H1 (cell line): ENCODE measurements at regions not wholly inside any gene's neighbourhood (a gene's known extent, or its start where the extent isn't known, plus 50 kb on each side); places are given as distances from the start of the nearest gene placed in this dataset.

Experiments used
- CTCF ChIA-PET: fragments of 300-600 bp; sonication (Branson Sonifier 250); formaldehyde crosslinking; loops from one replicate; lab custom pipeline; 2021; ENCODE audit not compliant: partially characterized antibody; lab: Charles Lee
- POLR2A ChIA-PET: fragments of 300-600 bp; sonication (Branson Sonifier 250); formaldehyde crosslinking; loops from one replicate; lab custom pipeline; 2021; ENCODE audit warnings: inconsistent platforms; ENCODE audit not compliant: partially characterized antibody; lab: Charles Lee
- DNase-seq, 2 experiments: peaks; one replicate each; pipeline versions ENCODE4 v3.0.0 to v3.0.0-alpha.2; 2010 to 2022; ENCODE audit warnings: low spot score in 2 of 2, low read depth in 1 of 2, mixed read lengths in 1 of 2
- FAIRE-seq: peaks from 2 replicates; lab custom pipeline; 2011; peaks lifted over from hg19 to GRCh38; lab: Jason Lieb, UNC
- H2AFZ ChIP-seq: 2 replicates; pipeline ENCODE4 v1.8.1; 2012; ENCODE audit warnings: low read length, inconsistent platforms
- H2AK5ac ChIP-seq: 2 replicates; pipeline ENCODE4 v1.6.1; 2013; ENCODE audit warnings: low read depth, low read length
- H2BK120ac ChIP-seq: replicated peaks from 2 replicates; pipeline ENCODE3; 2013; ENCODE audit warnings: low read depth, low read length, inconsistent platforms
- H2BK12ac ChIP-seq: 2 replicates; pipeline ENCODE4 v1.6.1; 2013; ENCODE audit warnings: low read depth, low read length
- H2BK15ac ChIP-seq: 2 replicates; pipeline ENCODE4 v1.6.1; 2013; ENCODE audit warnings: low read length
- H2BK20ac ChIP-seq: 2 replicates; pipeline ENCODE4 v1.6.1; 2013; ENCODE audit warnings: low read length
- H2BK5ac ChIP-seq: 2 replicates; pipeline ENCODE4 v1.6.1; 2013; ENCODE audit warnings: low read depth, low read length
- H3K14ac ChIP-seq: 2 replicates; pipeline ENCODE4 v1.6.1; 2013; ENCODE audit warnings: inconsistent platforms; ENCODE audit not compliant: insufficient read length
- H3K18ac ChIP-seq: 2 replicates; pipeline ENCODE4 v1.6.1; 2013; ENCODE audit warnings: low read length; ENCODE audit errors: extremely low read depth
- H3K23ac ChIP-seq: 2 replicates; pipeline ENCODE4 v1.6.1; 2013; ENCODE audit warnings: inconsistent platforms; ENCODE audit not compliant: insufficient read length
- H3K23me2 ChIP-seq: 2 replicates; pipeline ENCODE4 v1.6.1; 2013; ENCODE audit warnings: low read depth, low read length
- H3K27ac ChIP-seq: 2 replicates; pipeline ENCODE4 v1.6.1; 2011; ENCODE audit warnings: low read depth, low read length, inconsistent platforms
- H3K27me3 ChIP-seq, 4 experiments: replicated peaks in 1 of 4; 1 replicate in 1 of 4; 2 replicates in 3 of 4; pipeline versions ENCODE4 v1.6.1 to v1.8.1; 2011 to 2013; ENCODE audit warnings: low read length in 3 of 4, mild to moderate bottlenecking in 3 of 4, inconsistent platforms in 2 of 4, mixed read lengths in 2 of 4, moderate library complexity in 1 of 4; ENCODE audit not compliant: control insufficient read depth in 3 of 4, insufficient read depth in 3 of 4; ENCODE audit errors: extremely low read depth in 1 of 4
- H3K36me3 ChIP-seq, 4 experiments: 2 replicates each; pipeline versions ENCODE4 v1.6.1 to v1.8.1; 2011 to 2013; ENCODE audit warnings: mild to moderate bottlenecking in 4 of 4, low read length in 3 of 4, moderate library complexity in 2 of 4, control low read depth in 1 of 4, inconsistent platforms in 1 of 4; ENCODE audit not compliant: insufficient read depth in 4 of 4, control insufficient read depth in 2 of 4
- H3K4ac ChIP-seq: replicated peaks from 2 replicates; pipeline ENCODE3; 2013; ENCODE audit warnings: low read length, low read depth, mixed read lengths, inconsistent platforms; ENCODE audit not compliant: insufficient read length
- H3K4me1 ChIP-seq, 4 experiments: replicated peaks in 1 of 4; 1 replicate in 1 of 4; 2 replicates in 3 of 4; pipeline versions ENCODE4 v1.6.1 to v1.8.1; 2011 to 2013; ENCODE audit warnings: low read length in 3 of 4, inconsistent platforms in 2 of 4, mixed read lengths in 1 of 4; ENCODE audit not compliant: insufficient read depth in 4 of 4, control insufficient read depth in 3 of 4
- H3K4me2 ChIP-seq, 2 experiments: 2 replicates each; pipeline versions ENCODE4 v1.6.1 to v1.8.1; 2011 to 2013; ENCODE audit warnings: low read depth in 2 of 2, low read length in 2 of 2, control low read depth in 1 of 2, inconsistent platforms in 1 of 2, mild to moderate bottlenecking in 1 of 2; ENCODE audit not compliant: insufficient read depth in 1 of 2
- H3K4me3 ChIP-seq, 4 experiments: fragments of 200-600, 300-600 bp in 1 of 4; sonication (generic), shearing (Covaris generic), sonication (Bioruptor Twin) in 1 of 4; 2 replicates each; pipeline versions ENCODE4 v1.5.1 to v1.8.1; 2011 to 2016; ENCODE audit warnings: low read length in 4 of 4, low read depth in 3 of 4, control low read depth in 2 of 4, inconsistent platforms in 2 of 4, mild to moderate bottlenecking in 2 of 4, mixed read lengths in 1 of 4, moderate library complexity in 1 of 4; ENCODE audit not compliant: insufficient read depth in 2 of 4; ENCODE audit errors: extremely low read depth in 1 of 4
- H3K56ac ChIP-seq: replicated peaks from 2 replicates; pipeline ENCODE3; 2013; ENCODE audit warnings: low read depth, mild to moderate bottlenecking, mixed read lengths, low read length, inconsistent platforms; ENCODE audit not compliant: insufficient read length
- H3K79me1 ChIP-seq: 2 replicates; pipeline ENCODE4 v1.6.1; 2013; ENCODE audit warnings: low read depth, low read length, control low read depth
- H3K79me2 ChIP-seq, 2 experiments: 2 replicates each; pipeline versions ENCODE4 v1.6.1 to v1.8.1; 2012 to 2013; ENCODE audit warnings: low read length in 2 of 2, mild to moderate bottlenecking in 2 of 2, inconsistent platforms in 1 of 2; ENCODE audit not compliant: insufficient read depth in 2 of 2, control insufficient read depth in 1 of 2
- H3K9ac ChIP-seq, 4 experiments: replicated peaks in 1 of 4; 1 replicate in 1 of 4; 2 replicates in 3 of 4; pipeline versions ENCODE4 v1.6.1 to v1.8.1; 2011 to 2013; ENCODE audit warnings: low read depth in 3 of 4, low read length in 3 of 4, control low read depth in 2 of 4, mild to moderate bottlenecking in 2 of 4, moderate library complexity in 2 of 4, inconsistent platforms in 1 of 4; ENCODE audit errors: extremely low read depth in 1 of 4
- H3K9me3 ChIP-seq, 2 experiments: 2 replicates each; pipeline versions ENCODE4 v1.6.1 to v1.8.1; 2012 to 2013; ENCODE audit warnings: mild to moderate bottlenecking in 2 of 2, moderate library complexity in 2 of 2, control low read depth in 1 of 2, inconsistent platforms in 1 of 2, low read depth in 1 of 2, low read length in 1 of 2, mixed read lengths in 1 of 2; ENCODE audit not compliant: insufficient read depth in 2 of 2
- H4K20me1 ChIP-seq, 2 experiments: replicated peaks in 1 of 2; 2 replicates each; pipeline versions ENCODE3 to v1.8.1; 2011 to 2013; ENCODE audit warnings: inconsistent platforms in 2 of 2, low read length in 2 of 2, mild to moderate bottlenecking in 1 of 2; ENCODE audit not compliant: insufficient read depth in 2 of 2, control insufficient read depth in 1 of 2
- H4K5ac ChIP-seq: 2 replicates; pipeline ENCODE4 v1.6.1; 2013; ENCODE audit warnings: low read length, low read depth, mixed read lengths, inconsistent platforms; ENCODE audit not compliant: insufficient read length
- H4K8ac ChIP-seq: 2 replicates; pipeline ENCODE4 v1.8.0; 2013; ENCODE audit warnings: mild to moderate bottlenecking, moderate library complexity, low read length, inconsistent platforms; ENCODE audit not compliant: insufficient read depth; ENCODE audit errors: extremely low read depth
- H4K91ac ChIP-seq: replicated peaks from 2 replicates; pipeline ENCODE3; 2013; ENCODE audit warnings: low read length, mixed read lengths, inconsistent platforms; ENCODE audit not compliant: insufficient read length
- MAFK ChIP-seq: IDR thresholded peaks from 2 replicates; pipeline ENCODE4 v1.6.1; 2012; ENCODE audit warnings: low read depth, mild to moderate bottlenecking, improper control_type of control experiment, low read length
- MAX ChIP-seq: IDR thresholded peaks from 2 replicates; pipeline ENCODE4 v1.6.1; 2012; ENCODE audit warnings: inconsistent platforms
- RBBP5 ChIP-seq: IDR thresholded peaks from 2 replicates; pipeline ENCODE4 v1.7.1; 2012; ENCODE audit warnings: low read depth, mild to moderate bottlenecking, inconsistent platforms, low read length, moderate library complexity, borderline replicate concordance
- RNF2 ChIP-seq: fragments of 200-900, 300-1000 bp; sonication (generic); IDR thresholded peaks from 2 replicates; pipeline ENCODE4 v1.7.1; 2016; ENCODE audit warnings: borderline replicate concordance, low read depth, mild to moderate bottlenecking, antibody characterized with exemption, low read length; ENCODE audit not compliant: poor library complexity, severe bottlenecking; ENCODE audit errors: missing control alignments
- WGBS, 2 experiments: shearing (Covaris generic) in 1 of 2; methylation state at CpG; one replicate each; pipeline versions ENCODE4 v1.1.6 to v1.1.7; 2013 to 2015; ENCODE audit warnings: low lambda C conversion rate in 2 of 2, mixed read lengths in 2 of 2, inconsistent platforms in 1 of 2, low coverage in 1 of 2, missing lambda C conversion rate in 1 of 2; ENCODE audit not compliant: insufficient replicate concordance in 2 of 2, insufficient coverage in 1 of 2, insufficient read length in 1 of 2; ENCODE audit errors: extremely low coverage in 1 of 2, missing lambda C conversion rate in 1 of 2; 5-methylcytosine and 5-hydroxymethylcytosine counted together

GRCh38 chr12:87883806-87884205 lies 145.4 kb downstream of the C12orf50 start:
- H3K4me1 ChIP-seq = no peaks in the 10 kb centered on the region
- no peak overlapping the region for H3K4me2 ChIP-seq
- CTCF ChIA-PET = no interaction called here

More at GRCh38 chr12:87883806-87884205, 145.4 kb downstream of the C12orf50 start:
- no peak overlapping the region for H4K8ac ChIP-seq
- H3K79me1 ChIP-seq = no peaks in the 10 kb centered on the region
- no peak overlapping the region for H3K9ac ChIP-seq
- POLR2A ChIA-PET = no interaction called here
- no peak overlapping the region for H2BK12ac ChIP-seq
- no peak overlapping the region for H4K91ac ChIP-seq
- H3K9me3 ChIP-seq = no peaks in the 10 kb centered on the region
- FAIRE-seq (no peak), DNase-seq (no peak)
- H2BK5ac ChIP-seq = no peak overlapping the region
- no peaks in the 10 kb centered on the region for H3K79me2 ChIP-seq
- WGBS, 2 experiments = 96% methylated on average over 3 of the region's 3 CpGs; no CpG with 5 or more reads in 1 of the 2 experiments
- H3K56ac ChIP-seq = no peak overlapping the region
- no peak overlapping the region for H3K27ac ChIP-seq
- no peaks in the 10 kb centered on the region for H4K20me1 ChIP-seq
- H2BK120ac ChIP-seq = no peak overlapping the region
- H2BK15ac ChIP-seq = no peak overlapping the region
- H2AFZ ChIP-seq = peak overlapping the region; percentile 20; the same call in 1 of the 2 replicates
- no peak overlapping the region for H2BK20ac ChIP-seq
- H3K27me3 ChIP-seq = no peaks in the 10 kb centered on the region
- H3K36me3 ChIP-seq = no peaks in the 10 kb centered on the region
- no peak overlapping the region for H3K4me3 ChIP-seq
- no peak overlapping the region for H2AK5ac ChIP-seq
- H3K4ac ChIP-seq = no peak overlapping the region
- H4K5ac ChIP-seq = no peak overlapping the region
- TF ChIP-seq RNF2 (no peak), MAX (no peak), MAFK (no peak), RBBP5 (no peak)
- no peaks in the 10 kb centered on the region for H3K23me2 ChIP-seq
- H3K23ac ChIP-seq = no peak overlapping the region
- H3K14ac ChIP-seq = no peak overlapping the region
- H3K18ac ChIP-seq = no peak overlapping the region
